HCT116 (cell line): ENCODE measurements at regions not wholly inside any gene's neighbourhood (a gene's known extent, or its start where the extent isn't known, plus 50 kb on each side); places are given as distances from the start of the nearest gene placed in this dataset.

Experiments used
- ATAC-seq: fragments of 200-7000 bp; cut with Tn5 transposase; 2 replicates; pipeline ENCODE4 v1.9.1; 2020; ENCODE audit warnings: mild to moderate bottlenecking, moderate library complexity
- BruUV-seq: library from RNA; stranded (reverse); fragments of 400-500 nt; replicated peaks from 2 replicates; lab custom pipeline; 2021; lab: Mats Ljungman, UMichigan
- CTCF ChIA-PET: fragments of 300-600 bp; sonication (Branson Sonifier 250); formaldehyde crosslinking; loops from one replicate; lab custom pipeline; 2021; ENCODE audit warnings: antibody characterized with exemption; lab: Charles Lee
- POLR2A ChIA-PET: fragments of 300-600, 350-600 bp; sonication (Branson Sonifier 250); formaldehyde crosslinking; loops from one replicate; lab custom pipeline; 2021; ENCODE audit warnings: antibody characterized with exemption; lab: Charles Lee
- RAD21 ChIA-PET, 2 experiments: fragments of 300-600 bp; sonication (Branson Sonifier 250); formaldehyde crosslinking; loops; one replicate each; lab custom pipeline; 2023; ENCODE audit warnings: low total read pairs in 2 of 2; ENCODE audit not compliant: uncharacterized antibody in 2 of 2, unreplicated experiment in 2 of 2, low non-redundant PET in 1 of 2; lab: Charles Lee
- DNase-seq: peaks from one replicate; pipeline ENCODE4 v3.0.0-alpha.2; 2010; ENCODE audit warnings: low read depth, low spot score
- H2AFZ ChIP-seq: fragments of 200-600 bp; shearing (Covaris generic), sonication (generic); 2 replicates; pipeline ENCODE4 v1.6.1; 2017; ENCODE audit warnings: low read depth, mixed run types, mixed read lengths, antibody characterized with exemption, low read length; ENCODE audit not compliant: poor library complexity, severe bottlenecking
- H3K27ac ChIP-seq: 2 replicates; pipeline ENCODE4 v1.5.1; 2012; ENCODE audit warnings: low read depth, low read length
- H3K27me3 ChIP-seq: fragments of 200-600 bp; sonication (generic); 2 replicates; pipeline ENCODE4 v1.6.1; 2016; ENCODE audit warnings: mixed run types, low read length, mixed read lengths; ENCODE audit not compliant: insufficient read depth
- H3K36me3 ChIP-seq, 2 experiments: fragments of 200-500 bp in 1 of 2; fragments of 200-600 bp in 1 of 2; sonication (Bioruptor generic) in 1 of 2; sonication (generic) in 1 of 2; 2 replicates each; pipeline versions ENCODE4 v1.5.1 to v1.6.1; 2014 to 2016; ENCODE audit warnings: low read length in 2 of 2, inconsistent platforms in 1 of 2, mixed read lengths in 1 of 2, mixed run types in 1 of 2; ENCODE audit not compliant: insufficient read depth in 2 of 2, control insufficient read depth in 1 of 2
- H3K4me1 ChIP-seq, 2 experiments: fragments of 200-600 bp in 1 of 2; sonication (generic) in 1 of 2; 2 replicates each; pipeline versions ENCODE4 v1.5.1 to v1.6.1; 2012 to 2017; ENCODE audit warnings: low read length in 2 of 2, inconsistent platforms in 1 of 2, mild to moderate bottlenecking in 1 of 2, mixed read lengths in 1 of 2, mixed run types in 1 of 2, moderate library complexity in 1 of 2; ENCODE audit not compliant: insufficient read depth in 2 of 2, control insufficient read depth in 1 of 2
- H3K4me2 ChIP-seq: fragments of 200-600 bp; sonication (generic); 2 replicates; pipeline ENCODE4 v1.6.1; 2017; ENCODE audit warnings: mixed run types, low read length, mixed read lengths
- H3K4me3 ChIP-seq, 2 experiments: fragments of 200-600 bp in 1 of 2; sonication (generic) in 1 of 2; replicated peaks in 1 of 2; 2 replicates each; pipeline ENCODE4 v1.5.1; 2011 to 2016; ENCODE audit warnings: low read length in 2 of 2, control low read depth in 1 of 2, low read depth in 1 of 2, mild to moderate bottlenecking in 1 of 2, mixed read lengths in 1 of 2, mixed run types in 1 of 2
- H3K79me2 ChIP-seq: fragments of 200-600 bp; sonication (generic); 2 replicates; pipeline ENCODE4 v1.6.1; 2017; ENCODE audit warnings: mild to moderate bottlenecking, mixed run types, low read length, moderate library complexity, mixed read lengths; ENCODE audit not compliant: insufficient read depth
- H3K9ac ChIP-seq: fragments of 200-600 bp; sonication (generic); 2 replicates; pipeline ENCODE4 v1.6.1; 2016; ENCODE audit warnings: low read length, mixed read lengths
- H3K9me2 ChIP-seq: fragments of 200-600 bp; sonication (generic), shearing (Covaris generic); 2 replicates; pipeline ENCODE4 v1.6.1; 2017; ENCODE audit warnings: mixed run types, mild to moderate bottlenecking, moderate library complexity; ENCODE audit not compliant: insufficient read depth
- H3K9me3 ChIP-seq, 2 experiments: fragments of 200-500 bp in 1 of 2; fragments of 200-600 bp in 1 of 2; sonication (Bioruptor generic) in 1 of 2; sonication (generic) in 1 of 2; 2 replicates each; pipeline ENCODE4 v1.6.1; 2014 to 2017; ENCODE audit warnings: low read length in 2 of 2, mixed read lengths in 2 of 2, inconsistent platforms in 1 of 2, low read depth in 1 of 2, mild to moderate bottlenecking in 1 of 2, mixed run types in 1 of 2, moderate library complexity in 1 of 2; ENCODE audit not compliant: control insufficient read depth in 1 of 2, insufficient read depth in 1 of 2
- H4K20me1 ChIP-seq: fragments of 200-600 bp; sonication (generic), shearing (Covaris generic); 2 replicates; pipeline ENCODE4 v1.6.1; 2017; ENCODE audit warnings: mixed run types, mild to moderate bottlenecking, moderate library complexity; ENCODE audit not compliant: insufficient read depth
- CBX3 ChIP-seq: IDR thresholded peaks from 2 replicates; pipeline ENCODE4 v1.6.1; 2012; ENCODE audit warnings: low read depth
- EGR1 ChIP-seq: IDR thresholded peaks from 2 replicates; pipeline ENCODE4 v1.6.1; 2012; ENCODE audit warnings: low read depth
- ELF1 ChIP-seq: IDR thresholded peaks from 2 replicates; pipeline ENCODE4 v1.6.1; 2012; ENCODE audit warnings: low read depth, borderline replicate concordance
- EZH2 ChIP-seq: fragments of 200-600 bp; sonication (generic); IDR thresholded peaks from 2 replicates; pipeline ENCODE4 v1.6.1; 2017; ENCODE audit warnings: antibody characterized with exemption, mixed run types
- FOSL1 ChIP-seq: IDR thresholded peaks from 2 replicates; pipeline ENCODE4 v1.6.1; 2012; ENCODE audit warnings: low read depth
- JUND ChIP-seq: IDR thresholded peaks from 2 replicates; pipeline ENCODE4 v1.6.1; 2012
- POLR2A ChIP-seq: IDR thresholded peaks from 2 replicates; pipeline ENCODE4 v1.7.0; 2011; ENCODE audit warnings: borderline replicate concordance; ENCODE audit not compliant: insufficient read depth, insufficient read length; ENCODE audit errors: extremely low read depth
- RAD21 ChIP-seq: IDR thresholded peaks from 2 replicates; pipeline ENCODE4 v1.6.1; 2012; ENCODE audit warnings: low read depth, mild to moderate bottlenecking
- SIN3A ChIP-seq: IDR thresholded peaks from 2 replicates; pipeline ENCODE4 v1.6.1; 2012; ENCODE audit warnings: low read depth
- SP1 ChIP-seq: IDR thresholded peaks from 2 replicates; pipeline ENCODE4 v1.6.1; 2012; ENCODE audit warnings: low read depth
- SRF ChIP-seq: IDR thresholded peaks from 2 replicates; pipeline ENCODE4 v1.6.1; 2012; ENCODE audit warnings: low read depth
- TCF7L2 ChIP-seq: IDR thresholded peaks from 2 replicates; pipeline ENCODE4 v1.7.0; 2011; ENCODE audit warnings: borderline replicate concordance, inconsistent platforms; ENCODE audit not compliant: insufficient read depth, insufficient read length; ENCODE audit errors: extremely low read depth
- YY1 ChIP-seq: IDR thresholded peaks from 2 replicates; pipeline ENCODE4 v1.6.1; 2011; ENCODE audit warnings: low read length, low read depth, moderate library complexity, mild to moderate bottlenecking; ENCODE audit not compliant: insufficient replicate concordance; ENCODE audit errors: extremely low read depth
- ZNF274 ChIP-seq: fragments of 200-500 bp; sonication (Bioruptor generic); IDR thresholded peaks from 2 replicates; pipeline ENCODE4 v1.6.1; 2014; ENCODE audit warnings: mild to moderate bottlenecking, low read depth, low read length, inconsistent platforms
- intact Hi-C: fragments of 100-400 bp; cut with micrococcal nuclease; formaldehyde crosslinking; loops from 2 replicates; pipeline ENCODE4 v1.10.0; 2022
- TF ChIP-seq, protein P1 (sequence below): IDR thresholded peaks from 2 replicates; pipeline ENCODE4 v1.6.1; 2012; ENCODE audit warnings: low read depth
- TF ChIP-seq, protein P2 (sequence below): IDR thresholded peaks from 2 replicates; pipeline ENCODE4 v1.6.1; 2012
- TF ChIP-seq, protein P3 (sequence below): IDR thresholded peaks from 2 replicates; pipeline ENCODE4 v1.6.1; 2011; ENCODE audit warnings: mild to moderate bottlenecking, low read length, moderate library complexity; ENCODE audit not compliant: insufficient replicate concordance; ENCODE audit errors: extremely low read depth
- TF ChIP-seq, protein P4 (sequence below): IDR thresholded peaks from 2 replicates; pipeline ENCODE4 v1.6.1; 2012
- TF ChIP-seq, protein P5 (sequence below), 3 experiments: fragments of 200-600 bp in 1 of 3; sonication (generic) in 1 of 3; IDR thresholded peaks in 2 of 3; conservative IDR thresholded peaks in 1 of 3; 2 replicates each; pipeline ENCODE4 v1.5.1; 2012 to 2017; ENCODE audit warnings: low read depth in 2 of 3, low read length in 2 of 3, antibody characterized with exemption in 1 of 3, borderline replicate concordance in 1 of 3, control low read depth in 1 of 3, mild to moderate bottlenecking in 1 of 3, mixed read lengths in 1 of 3, mixed run types in 1 of 3, moderate library complexity in 1 of 3; ENCODE audit not compliant: insufficient read depth in 1 of 3

DNA sequence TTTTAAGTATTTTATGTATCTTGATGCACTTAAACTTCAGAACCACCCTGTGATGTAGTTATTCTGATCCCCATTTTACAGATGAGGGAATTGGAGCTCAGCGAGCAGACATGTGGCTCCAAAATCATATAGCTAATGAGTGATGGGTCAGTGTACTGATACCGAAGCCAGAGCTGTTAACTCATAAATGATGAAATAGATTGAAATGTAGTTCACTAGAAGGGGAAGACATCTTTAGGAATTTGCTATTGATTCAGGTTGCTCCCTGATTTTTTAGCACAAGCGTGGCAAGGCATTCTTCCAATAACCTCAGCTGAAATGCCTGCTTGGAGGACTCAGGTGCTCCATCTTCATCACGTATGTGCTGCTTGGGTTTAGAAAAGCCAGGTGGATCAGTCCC is 228.8 kb downstream of the PTEN start:
- Histone ChIP-seq H3K9ac (no peak overlapping the region), H3K4me3 (no peak overlapping the region), H3K4me1 (no peaks in the 10 kb centered on the region), H3K36me3 (no peaks in the 10 kb centered on the region), H3K27ac (no peak overlapping the region), H3K27me3 (no peaks in the 10 kb centered on the region), H3K79me2 (no peaks in the 10 kb centered on the region), H4K20me1 (no peaks in the 10 kb centered on the region), H2AFZ (no peak overlapping the region), H3K4me2 (no peak overlapping the region), H3K9me3 (no peaks in the 10 kb centered on the region), H3K9me2 (no peaks in the 10 kb centered on the region)
- intact Hi-C loops = no loop called here
- no peak for DNase-seq
- BruUV-seq = no TSS peak
- TF ChIP-seq EGR1 (no peak), FOSL1 (no peak), YY1 (no peak), CBX3 (no peak), ZNF274 (no peak), TCF7L2 (no peak), SIN3A (no peak), EZH2 (no peak), JUND (no peak), ELF1 (no peak), SP1 (no peak), POLR2A (no peak), RAD21 (no peak), SRF (no peak)
- TF ChIP-seq, protein P1, sequence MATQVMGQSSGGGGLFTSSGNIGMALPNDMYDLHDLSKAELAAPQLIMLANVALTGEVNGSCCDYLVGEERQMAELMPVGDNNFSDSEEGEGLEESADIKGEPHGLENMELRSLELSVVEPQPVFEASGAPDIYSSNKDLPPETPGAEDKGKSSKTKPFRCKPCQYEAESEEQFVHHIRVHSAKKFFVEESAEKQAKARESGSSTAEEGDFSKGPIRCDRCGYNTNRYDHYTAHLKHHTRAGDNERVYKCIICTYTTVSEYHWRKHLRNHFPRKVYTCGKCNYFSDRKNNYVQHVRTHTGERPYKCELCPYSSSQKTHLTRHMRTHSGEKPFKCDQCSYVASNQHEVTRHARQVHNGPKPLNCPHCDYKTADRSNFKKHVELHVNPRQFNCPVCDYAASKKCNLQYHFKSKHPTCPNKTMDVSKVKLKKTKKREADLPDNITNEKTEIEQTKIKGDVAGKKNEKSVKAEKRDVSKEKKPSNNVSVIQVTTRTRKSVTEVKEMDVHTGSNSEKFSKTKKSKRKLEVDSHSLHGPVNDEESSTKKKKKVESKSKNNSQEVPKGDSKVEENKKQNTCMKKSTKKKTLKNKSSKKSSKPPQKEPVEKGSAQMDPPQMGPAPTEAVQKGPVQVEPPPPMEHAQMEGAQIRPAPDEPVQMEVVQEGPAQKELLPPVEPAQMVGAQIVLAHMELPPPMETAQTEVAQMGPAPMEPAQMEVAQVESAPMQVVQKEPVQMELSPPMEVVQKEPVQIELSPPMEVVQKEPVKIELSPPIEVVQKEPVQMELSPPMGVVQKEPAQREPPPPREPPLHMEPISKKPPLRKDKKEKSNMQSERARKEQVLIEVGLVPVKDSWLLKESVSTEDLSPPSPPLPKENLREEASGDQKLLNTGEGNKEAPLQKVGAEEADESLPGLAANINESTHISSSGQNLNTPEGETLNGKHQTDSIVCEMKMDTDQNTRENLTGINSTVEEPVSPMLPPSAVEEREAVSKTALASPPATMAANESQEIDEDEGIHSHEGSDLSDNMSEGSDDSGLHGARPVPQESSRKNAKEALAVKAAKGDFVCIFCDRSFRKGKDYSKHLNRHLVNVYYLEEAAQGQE = no peak
- TF ChIP-seq, protein P2, sequence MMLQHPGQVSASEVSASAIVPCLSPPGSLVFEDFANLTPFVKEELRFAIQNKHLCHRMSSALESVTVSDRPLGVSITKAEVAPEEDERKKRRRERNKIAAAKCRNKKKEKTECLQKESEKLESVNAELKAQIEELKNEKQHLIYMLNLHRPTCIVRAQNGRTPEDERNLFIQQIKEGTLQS = no peak
- TF ChIP-seq, protein P3, sequence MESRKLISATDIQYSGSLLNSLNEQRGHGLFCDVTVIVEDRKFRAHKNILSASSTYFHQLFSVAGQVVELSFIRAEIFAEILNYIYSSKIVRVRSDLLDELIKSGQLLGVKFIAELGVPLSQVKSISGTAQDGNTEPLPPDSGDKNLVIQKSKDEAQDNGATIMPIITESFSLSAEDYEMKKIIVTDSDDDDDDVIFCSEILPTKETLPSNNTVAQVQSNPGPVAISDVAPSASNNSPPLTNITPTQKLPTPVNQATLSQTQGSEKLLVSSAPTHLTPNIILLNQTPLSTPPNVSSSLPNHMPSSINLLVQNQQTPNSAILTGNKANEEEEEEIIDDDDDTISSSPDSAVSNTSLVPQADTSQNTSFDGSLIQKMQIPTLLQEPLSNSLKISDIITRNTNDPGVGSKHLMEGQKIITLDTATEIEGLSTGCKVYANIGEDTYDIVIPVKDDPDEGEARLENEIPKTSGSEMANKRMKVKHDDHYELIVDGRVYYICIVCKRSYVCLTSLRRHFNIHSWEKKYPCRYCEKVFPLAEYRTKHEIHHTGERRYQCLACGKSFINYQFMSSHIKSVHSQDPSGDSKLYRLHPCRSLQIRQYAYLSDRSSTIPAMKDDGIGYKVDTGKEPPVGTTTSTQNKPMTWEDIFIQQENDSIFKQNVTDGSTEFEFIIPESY = no peak
- TF ChIP-seq, protein P4, sequence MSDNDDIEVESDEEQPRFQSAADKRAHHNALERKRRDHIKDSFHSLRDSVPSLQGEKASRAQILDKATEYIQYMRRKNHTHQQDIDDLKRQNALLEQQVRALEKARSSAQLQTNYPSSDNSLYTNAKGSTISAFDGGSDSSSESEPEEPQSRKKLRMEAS = no peak
- TF ChIP-seq, protein P5, sequence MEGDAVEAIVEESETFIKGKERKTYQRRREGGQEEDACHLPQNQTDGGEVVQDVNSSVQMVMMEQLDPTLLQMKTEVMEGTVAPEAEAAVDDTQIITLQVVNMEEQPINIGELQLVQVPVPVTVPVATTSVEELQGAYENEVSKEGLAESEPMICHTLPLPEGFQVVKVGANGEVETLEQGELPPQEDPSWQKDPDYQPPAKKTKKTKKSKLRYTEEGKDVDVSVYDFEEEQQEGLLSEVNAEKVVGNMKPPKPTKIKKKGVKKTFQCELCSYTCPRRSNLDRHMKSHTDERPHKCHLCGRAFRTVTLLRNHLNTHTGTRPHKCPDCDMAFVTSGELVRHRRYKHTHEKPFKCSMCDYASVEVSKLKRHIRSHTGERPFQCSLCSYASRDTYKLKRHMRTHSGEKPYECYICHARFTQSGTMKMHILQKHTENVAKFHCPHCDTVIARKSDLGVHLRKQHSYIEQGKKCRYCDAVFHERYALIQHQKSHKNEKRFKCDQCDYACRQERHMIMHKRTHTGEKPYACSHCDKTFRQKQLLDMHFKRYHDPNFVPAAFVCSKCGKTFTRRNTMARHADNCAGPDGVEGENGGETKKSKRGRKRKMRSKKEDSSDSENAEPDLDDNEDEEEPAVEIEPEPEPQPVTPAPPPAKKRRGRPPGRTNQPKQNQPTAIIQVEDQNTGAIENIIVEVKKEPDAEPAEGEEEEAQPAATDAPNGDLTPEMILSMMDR (IDR thresholded peaks at IDR 0.05 in 2 of 3, conservative IDR thresholded peaks at IDR 0.05 in 1 of 3; ENCODE audit: borderline replicate concordance in 1 of 3, insufficient read depth in 1 of 3, low read depth in 2 of 3, low read length in 2 of 3) = no peak
- ChIA-PET RAD21 (no interaction called here), CTCF (no interaction called here), POLR2A (no interaction called here)
- no peak for ATAC-seq
